SK-N-SH treated with all-trans-retinoic acid at 6 μM for 48 hours (cell line): ENCODE measurements at regions not wholly inside any gene's neighbourhood (a gene's known extent, or its start where the extent isn't known, plus 50 kb on each side); places are given as distances from the start of the nearest gene placed in this dataset.

ENCODE experiments used
- ATAC-seq: fragments of 200-7000 bp; cut with Tn5 transposase; 3 replicates; pipeline ENCODE4 v1.9.1; 2020; ENCODE audit warnings: mild to moderate bottlenecking, moderate library complexity
- ARNTL ChIP-seq: fragments of 450-650 bp; formaldehyde crosslinking; IDR thresholded peaks from 2 replicates; pipeline ENCODE4 v1.5.0; 2020; ENCODE audit warnings: low read depth, mild to moderate bottlenecking, moderate library complexity, borderline replicate concordance
- BACH2 ChIP-seq: fragments of 250-450 bp; sonication (Bioruptor Pico); IDR thresholded peaks from 2 replicates; pipeline ENCODE4 v1.9.0; 2021; ENCODE audit warnings: mild to moderate bottlenecking, borderline replicate concordance
- ESRRG ChIP-seq: fragments of 250-450 bp; sonication (Bioruptor Pico); IDR thresholded peaks from 2 replicates; pipeline ENCODE4 v1.6.1; 2021; ENCODE audit warnings: mild to moderate bottlenecking
- GLIS3 ChIP-seq: fragments of 250-450 bp; sonication (Bioruptor Pico); IDR thresholded peaks from 2 replicates; pipeline ENCODE4 v1.5.0; 2020; ENCODE audit warnings: mild to moderate bottlenecking, moderate library complexity
- ISL1 ChIP-seq: fragments of 250-450 bp; sonication (Bioruptor Pico); IDR thresholded peaks from 2 replicates; pipeline ENCODE4 v2.1.2; 2022; ENCODE audit warnings: mild to moderate bottlenecking, moderate library complexity
- OSR1 ChIP-seq: fragments of 250-450 bp; sonication (Bioruptor Pico); IDR thresholded peaks from 2 replicates; pipeline ENCODE4 v1.8.0; 2022; ENCODE audit warnings: moderate library complexity, mild to moderate bottlenecking, inconsistent platforms
- PPARA ChIP-seq: fragments of 250-450 bp; sonication (Bioruptor Pico); IDR thresholded peaks from 2 replicates; pipeline ENCODE4 v1.5.0; 2020; ENCODE audit warnings: mild to moderate bottlenecking, borderline replicate concordance
- RARB ChIP-seq: fragments of 250-450 bp; sonication (Bioruptor Pico); IDR thresholded peaks from 2 replicates; pipeline ENCODE4 v1.8.0; 2021; ENCODE audit warnings: mild to moderate bottlenecking, moderate library complexity
- SNAI2 ChIP-seq: fragments of 250-450 bp; sonication (Bioruptor Pico); IDR thresholded peaks from 2 replicates; pipeline ENCODE4 v1.5.0; 2020; ENCODE audit warnings: mild to moderate bottlenecking, moderate library complexity
- TCF4 ChIP-seq: fragments of 250-450 bp; sonication (Bioruptor Pico); IDR thresholded peaks from 2 replicates; pipeline ENCODE4 v1.8.0; 2021; ENCODE audit warnings: mild to moderate bottlenecking, moderate library complexity, borderline replicate concordance
- TOX ChIP-seq: fragments of 250-450 bp; sonication (Bioruptor Pico); IDR thresholded peaks from 2 replicates; pipeline ENCODE4 v1.8.0; 2021; ENCODE audit warnings: mild to moderate bottlenecking, moderate library complexity, borderline replicate concordance
- ZC3H10 ChIP-seq: fragments of 250-450 bp; sonication (Bioruptor Pico); IDR thresholded peaks from 2 replicates; pipeline ENCODE4 v1.5.1; 2021; ENCODE audit warnings: mild to moderate bottlenecking, moderate library complexity
- ZFP30 ChIP-seq: fragments of 450-650 bp; formaldehyde crosslinking; IDR thresholded peaks from 2 replicates; pipeline ENCODE4 v1.5.0; 2022; ENCODE audit warnings: mild to moderate bottlenecking, moderate library complexity
- ZNF565 ChIP-seq: fragments of 450-650 bp; formaldehyde crosslinking; conservative IDR thresholded peaks from 2 replicates; pipeline ENCODE4 v1.5.0; 2020; ENCODE audit warnings: low read depth, mild to moderate bottlenecking, moderate library complexity
- ZNF70 ChIP-seq: fragments of 450-650 bp; formaldehyde crosslinking; IDR thresholded peaks from 2 replicates; pipeline ENCODE4 v1.5.0; 2020; ENCODE audit warnings: mild to moderate bottlenecking, moderate library complexity
- ZNF8 ChIP-seq: fragments of 450-650 bp; formaldehyde crosslinking; IDR thresholded peaks from 2 replicates; pipeline ENCODE4 v1.5.0; 2020; ENCODE audit warnings: mild to moderate bottlenecking, moderate library complexity
- TF ChIP-seq, protein P1 (sequence below): fragments of 250-450 bp; sonication (Bioruptor Pico); IDR thresholded peaks from 2 replicates; pipeline ENCODE4 v1.5.0; 2020; ENCODE audit warnings: mild to moderate bottlenecking, moderate library complexity
- TF ChIP-seq, protein P2 (sequence below): fragments of 250-450 bp; sonication (Bioruptor Pico); IDR thresholded peaks from 2 replicates; pipeline ENCODE4 v1.5.1; 2021; ENCODE audit warnings: mild to moderate bottlenecking, moderate library complexity
- TF ChIP-seq, protein P3 (sequence below): fragments of 250-450 bp; sonication (Bioruptor Pico); IDR thresholded peaks from 2 replicates; pipeline ENCODE4 v1.5.1; 2020; ENCODE audit warnings: low read depth, mild to moderate bottlenecking, moderate library complexity
- TF ChIP-seq, protein P4 (sequence below): fragments of 250-450 bp; sonication (Bioruptor Pico); IDR thresholded peaks from 2 replicates; pipeline ENCODE4 v1.8.0; 2021; ENCODE audit warnings: low read depth, mild to moderate bottlenecking, moderate library complexity, borderline replicate concordance

DNA sequence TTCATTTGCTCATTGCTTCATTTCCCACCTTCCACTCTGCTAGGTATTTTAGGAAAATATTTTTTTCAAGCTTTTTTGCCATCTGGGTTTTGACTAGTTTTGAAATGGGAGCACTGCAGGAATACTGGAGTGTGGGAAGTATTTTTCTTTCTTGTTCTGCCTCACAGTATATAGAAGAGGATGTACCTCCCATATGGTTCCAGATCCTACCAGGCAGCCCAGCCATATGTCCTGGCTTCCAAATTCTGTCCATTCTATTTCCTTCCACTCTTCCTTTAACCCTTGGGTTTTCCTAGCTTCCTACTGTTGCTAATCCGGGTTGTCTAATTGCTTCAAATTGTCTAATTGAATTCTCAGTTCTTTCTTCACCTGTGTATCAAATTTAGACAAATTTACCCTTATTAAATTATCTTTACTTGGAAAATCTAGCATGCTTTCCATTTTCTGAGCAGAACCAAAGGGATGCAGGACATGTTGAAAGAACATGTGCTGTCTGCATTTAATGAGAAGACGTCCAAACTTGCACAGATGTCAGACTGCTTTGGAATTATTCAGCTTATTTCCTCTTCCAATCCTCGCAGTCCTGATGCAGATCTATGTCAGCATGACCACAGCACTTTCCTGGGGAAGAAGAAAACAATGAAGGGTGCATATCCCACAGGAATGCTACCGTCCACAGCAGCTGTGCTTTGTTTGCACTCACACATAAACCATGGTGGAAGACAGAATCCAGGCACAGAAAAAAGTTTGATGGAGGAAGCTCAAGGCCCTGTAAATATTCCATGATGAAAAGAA, 1273.9 kb upstream of the MAP3K7 start:
- no peak for TF ChIP-seq ZFP30
- TF ChIP-seq OSR1 = no peak
- TF ChIP-seq GLIS3 (CRISPR knock-in tag) = no peak
- TF ChIP-seq TCF4 = no peak
- TF ChIP-seq, protein P1, sequence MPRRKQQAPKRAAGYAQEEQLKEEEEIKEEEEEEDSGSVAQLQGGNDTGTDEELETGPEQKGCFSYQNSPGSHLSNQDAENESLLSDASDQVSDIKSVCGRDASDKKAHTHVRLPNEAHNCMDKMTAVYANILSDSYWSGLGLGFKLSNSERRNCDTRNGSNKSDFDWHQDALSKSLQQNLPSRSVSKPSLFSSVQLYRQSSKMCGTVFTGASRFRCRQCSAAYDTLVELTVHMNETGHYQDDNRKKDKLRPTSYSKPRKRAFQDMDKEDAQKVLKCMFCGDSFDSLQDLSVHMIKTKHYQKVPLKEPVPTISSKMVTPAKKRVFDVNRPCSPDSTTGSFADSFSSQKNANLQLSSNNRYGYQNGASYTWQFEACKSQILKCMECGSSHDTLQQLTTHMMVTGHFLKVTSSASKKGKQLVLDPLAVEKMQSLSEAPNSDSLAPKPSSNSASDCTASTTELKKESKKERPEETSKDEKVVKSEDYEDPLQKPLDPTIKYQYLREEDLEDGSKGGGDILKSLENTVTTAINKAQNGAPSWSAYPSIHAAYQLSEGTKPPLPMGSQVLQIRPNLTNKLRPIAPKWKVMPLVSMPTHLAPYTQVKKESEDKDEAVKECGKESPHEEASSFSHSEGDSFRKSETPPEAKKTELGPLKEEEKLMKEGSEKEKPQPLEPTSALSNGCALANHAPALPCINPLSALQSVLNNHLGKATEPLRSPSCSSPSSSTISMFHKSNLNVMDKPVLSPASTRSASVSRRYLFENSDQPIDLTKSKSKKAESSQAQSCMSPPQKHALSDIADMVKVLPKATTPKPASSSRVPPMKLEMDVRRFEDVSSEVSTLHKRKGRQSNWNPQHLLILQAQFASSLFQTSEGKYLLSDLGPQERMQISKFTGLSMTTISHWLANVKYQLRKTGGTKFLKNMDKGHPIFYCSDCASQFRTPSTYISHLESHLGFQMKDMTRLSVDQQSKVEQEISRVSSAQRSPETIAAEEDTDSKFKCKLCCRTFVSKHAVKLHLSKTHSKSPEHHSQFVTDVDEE (CRISPR knock-in tag) = no peak
- TF ChIP-seq ZC3H10 (CRISPR knock-in tag) = no peak
- no peak for TF ChIP-seq ISL1 (CRISPR knock-in tag)
- TF ChIP-seq, all 23 proteins: peak for 0
- no peak for ATAC-seq

DNA sequence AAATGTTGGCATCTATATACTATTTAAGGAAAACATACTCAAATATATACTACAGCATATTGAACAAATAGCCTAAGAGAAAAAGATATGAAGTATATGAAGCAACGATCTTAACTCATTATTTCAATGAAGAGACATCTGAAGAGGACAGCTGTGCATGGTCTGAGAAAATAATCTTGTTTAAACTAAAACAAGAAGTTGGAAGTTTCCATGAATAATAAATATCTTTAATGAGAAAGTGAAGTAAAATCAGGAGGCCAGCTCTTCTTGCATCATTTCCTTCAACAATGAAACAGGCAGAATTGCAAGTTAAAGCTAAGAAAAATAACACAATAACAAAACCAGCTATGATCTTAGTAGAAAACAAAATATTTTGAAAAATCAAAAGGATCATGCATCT, 1265.4 kb upstream of the MAP3K7 start:
- TF ChIP-seq, protein P2, sequence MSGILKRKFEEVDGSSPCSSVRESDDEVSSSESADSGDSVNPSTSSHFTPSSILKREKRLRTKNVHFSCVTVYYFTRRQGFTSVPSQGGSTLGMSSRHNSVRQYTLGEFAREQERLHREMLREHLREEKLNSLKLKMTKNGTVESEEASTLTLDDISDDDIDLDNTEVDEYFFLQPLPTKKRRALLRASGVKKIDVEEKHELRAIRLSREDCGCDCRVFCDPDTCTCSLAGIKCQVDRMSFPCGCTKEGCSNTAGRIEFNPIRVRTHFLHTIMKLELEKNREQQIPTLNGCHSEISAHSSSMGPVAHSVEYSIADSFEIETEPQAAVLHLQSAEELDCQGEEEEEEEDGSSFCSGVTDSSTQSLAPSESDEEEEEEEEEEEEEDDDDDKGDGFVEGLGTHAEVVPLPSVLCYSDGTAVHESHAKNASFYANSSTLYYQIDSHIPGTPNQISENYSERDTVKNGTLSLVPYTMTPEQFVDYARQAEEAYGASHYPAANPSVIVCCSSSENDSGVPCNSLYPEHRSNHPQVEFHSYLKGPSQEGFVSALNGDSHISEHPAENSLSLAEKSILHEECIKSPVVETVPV = no peak
- TF ChIP-seq RARB = no peak
- TF ChIP-seq, protein P1 (CRISPR knock-in tag) = no peak
- TF ChIP-seq ARNTL (CRISPR knock-in tag) = no peak
- no peak for TF ChIP-seq ZFP30
- TF ChIP-seq ESRRG (CRISPR knock-in tag) = no peak
- TF ChIP-seq ZNF70 (CRISPR knock-in tag) = no peak
- ATAC-seq = no peak

DNA sequence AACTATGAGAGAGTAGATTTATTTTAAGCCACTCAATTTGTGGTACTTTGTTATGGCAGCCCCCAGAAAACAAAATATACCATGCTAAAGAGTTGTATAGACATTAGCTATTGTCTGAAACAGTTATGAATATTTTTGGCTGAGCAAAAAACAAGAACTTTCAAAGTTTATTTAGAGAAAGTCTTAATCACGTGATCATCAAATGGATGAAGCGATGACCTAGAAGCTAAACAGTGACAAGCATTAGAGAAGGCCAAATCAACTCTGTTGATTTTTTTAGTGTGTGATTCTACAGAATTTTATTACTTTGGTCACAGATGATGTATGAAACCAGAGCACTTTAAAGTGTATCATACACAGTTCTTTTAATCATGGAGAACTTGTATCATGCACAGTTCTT, 1247.9 kb upstream of the MAP3K7 start:
- ATAC-seq = no peak
- no peak for TF ChIP-seq ZNF8 (CRISPR knock-in tag)
- TF ChIP-seq, protein P3, sequence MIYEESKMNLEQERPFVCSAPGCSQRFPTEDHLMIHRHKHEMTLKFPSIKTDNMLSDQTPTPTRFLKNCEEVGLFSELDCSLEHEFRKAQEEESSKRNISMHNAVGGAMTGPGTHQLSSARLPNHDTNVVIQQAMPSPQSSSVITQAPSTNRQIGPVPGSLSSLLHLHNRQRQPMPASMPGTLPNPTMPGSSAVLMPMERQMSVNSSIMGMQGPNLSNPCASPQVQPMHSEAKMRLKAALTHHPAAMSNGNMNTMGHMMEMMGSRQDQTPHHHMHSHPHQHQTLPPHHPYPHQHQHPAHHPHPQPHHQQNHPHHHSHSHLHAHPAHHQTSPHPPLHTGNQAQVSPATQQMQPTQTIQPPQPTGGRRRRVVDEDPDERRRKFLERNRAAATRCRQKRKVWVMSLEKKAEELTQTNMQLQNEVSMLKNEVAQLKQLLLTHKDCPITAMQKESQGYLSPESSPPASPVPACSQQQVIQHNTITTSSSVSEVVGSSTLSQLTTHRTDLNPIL (CRISPR knock-in tag) = no peak
- TF ChIP-seq RARB = no peak
- TF ChIP-seq ZNF70 (CRISPR knock-in tag) = no peak
- TF ChIP-seq ZNF565 (CRISPR knock-in tag) = no peak
- TF ChIP-seq, protein P1 (CRISPR knock-in tag) = no peak
- no peak for TF ChIP-seq PPARA (CRISPR knock-in tag)
- TF ChIP-seq ISL1 (CRISPR knock-in tag) = no peak
- TF ChIP-seq, protein P4, sequence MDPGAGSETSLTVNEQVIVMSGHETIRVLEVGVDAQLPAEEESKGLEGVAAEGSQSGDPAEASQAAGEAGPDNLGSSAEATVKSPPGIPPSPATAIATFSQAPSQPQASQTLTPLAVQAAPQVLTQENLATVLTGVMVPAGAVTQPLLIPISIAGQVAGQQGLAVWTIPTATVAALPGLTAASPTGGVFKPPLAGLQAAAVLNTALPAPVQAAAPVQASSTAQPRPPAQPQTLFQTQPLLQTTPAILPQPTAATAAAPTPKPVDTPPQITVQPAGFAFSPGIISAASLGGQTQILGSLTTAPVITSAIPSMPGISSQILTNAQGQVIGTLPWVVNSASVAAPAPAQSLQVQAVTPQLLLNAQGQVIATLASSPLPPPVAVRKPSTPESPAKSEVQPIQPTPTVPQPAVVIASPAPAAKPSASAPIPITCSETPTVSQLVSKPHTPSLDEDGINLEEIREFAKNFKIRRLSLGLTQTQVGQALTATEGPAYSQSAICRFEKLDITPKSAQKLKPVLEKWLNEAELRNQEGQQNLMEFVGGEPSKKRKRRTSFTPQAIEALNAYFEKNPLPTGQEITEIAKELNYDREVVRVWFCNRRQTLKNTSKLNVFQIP (CRISPR knock-in tag) = no peak
- no peak for TF ChIP-seq ARNTL (CRISPR knock-in tag)
- TF ChIP-seq, protein P2 = no peak
- TF ChIP-seq OSR1 = no peak
- TF ChIP-seq GLIS3 (CRISPR knock-in tag) = no peak
- no peak for TF ChIP-seq BACH2 (CRISPR knock-in tag)
- no peak for TF ChIP-seq TOX (CRISPR knock-in tag)
- TF ChIP-seq ZC3H10 (CRISPR knock-in tag) = no peak
- no peak for TF ChIP-seq ZFP30
- TF ChIP-seq SNAI2 = no peak
